Stimulated activated CD8-positive, alpha-beta memory T cell treated with anti-CD3 and anti-CD28 coated beads, Interleukin-2, amount 100 ng/mL, for 48 hours (primary cell): ENCODE measurements at regions not wholly inside any gene's neighbourhood (a gene's known extent, or its start where the extent isn't known, plus 50 kb on each side); places are given as distances from the start of the nearest gene placed in this dataset.

Experiments used
- DNase-seq, 2 donors: peaks; one replicate each; pipeline ENCODE4 v3.0.0-alpha.2; 2020; ENCODE audit warnings: low read depth in 2 of 2

DNA sequence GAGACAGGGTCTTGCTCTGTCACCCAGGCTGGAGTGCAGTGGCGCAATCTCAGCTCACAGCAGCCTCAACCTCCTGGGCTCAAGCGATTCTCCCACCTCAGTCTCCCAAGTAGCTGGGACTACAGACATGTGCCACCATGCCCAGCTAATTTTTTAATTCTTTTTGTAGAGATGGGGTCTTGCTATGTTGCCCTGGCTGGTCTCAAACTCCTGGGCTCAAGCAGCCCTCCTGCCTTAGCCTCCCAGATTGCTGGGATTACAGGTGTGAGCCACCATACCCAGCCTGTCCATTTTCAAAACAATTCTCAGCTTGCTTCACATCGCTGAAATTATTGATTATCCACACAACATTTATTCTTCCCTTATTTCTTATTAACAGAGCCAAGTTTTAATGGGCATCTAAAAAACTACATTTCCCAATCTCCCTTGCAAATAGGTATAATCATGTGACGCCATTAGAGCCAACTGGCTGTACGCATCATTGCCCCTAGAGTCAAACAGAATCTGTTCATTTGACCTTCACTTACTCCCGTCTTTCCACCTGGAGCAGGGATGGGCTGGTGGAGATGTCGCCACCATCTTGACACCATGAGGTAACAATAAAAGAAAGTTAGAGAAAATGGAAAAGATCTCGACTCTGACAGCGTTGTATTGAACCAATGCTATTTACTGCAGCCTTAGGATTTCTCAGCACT lies 148.0 kb upstream of the FOXF1 start:
- DNase-seq = no peak

DNA sequence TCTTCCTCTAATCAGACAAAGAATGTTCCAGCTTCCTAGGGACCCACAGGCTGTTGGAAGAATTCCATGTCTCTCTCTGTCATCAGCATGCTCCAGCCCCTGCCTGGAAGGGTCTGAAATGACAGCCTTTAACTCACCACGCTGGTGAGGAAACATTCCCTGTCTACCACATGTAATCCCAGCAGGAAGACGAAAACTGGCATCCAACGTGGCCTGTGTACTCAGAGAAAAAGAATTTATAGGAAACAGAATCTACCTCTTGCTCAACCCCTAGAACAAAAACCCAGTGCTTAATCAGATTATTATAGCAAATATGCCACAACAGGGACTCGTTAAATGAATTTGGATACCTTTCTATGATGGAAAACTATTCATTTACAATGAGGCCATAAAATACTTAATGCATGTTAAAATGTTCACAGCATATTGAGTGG lies 147.3 kb upstream of the FOXF1 start:
- no peak for DNase-seq

GRCh38 chr16:86363836-86364618 lies 146.3 kb upstream of the FOXF1 start:
- no peak for DNase-seq

DNA sequence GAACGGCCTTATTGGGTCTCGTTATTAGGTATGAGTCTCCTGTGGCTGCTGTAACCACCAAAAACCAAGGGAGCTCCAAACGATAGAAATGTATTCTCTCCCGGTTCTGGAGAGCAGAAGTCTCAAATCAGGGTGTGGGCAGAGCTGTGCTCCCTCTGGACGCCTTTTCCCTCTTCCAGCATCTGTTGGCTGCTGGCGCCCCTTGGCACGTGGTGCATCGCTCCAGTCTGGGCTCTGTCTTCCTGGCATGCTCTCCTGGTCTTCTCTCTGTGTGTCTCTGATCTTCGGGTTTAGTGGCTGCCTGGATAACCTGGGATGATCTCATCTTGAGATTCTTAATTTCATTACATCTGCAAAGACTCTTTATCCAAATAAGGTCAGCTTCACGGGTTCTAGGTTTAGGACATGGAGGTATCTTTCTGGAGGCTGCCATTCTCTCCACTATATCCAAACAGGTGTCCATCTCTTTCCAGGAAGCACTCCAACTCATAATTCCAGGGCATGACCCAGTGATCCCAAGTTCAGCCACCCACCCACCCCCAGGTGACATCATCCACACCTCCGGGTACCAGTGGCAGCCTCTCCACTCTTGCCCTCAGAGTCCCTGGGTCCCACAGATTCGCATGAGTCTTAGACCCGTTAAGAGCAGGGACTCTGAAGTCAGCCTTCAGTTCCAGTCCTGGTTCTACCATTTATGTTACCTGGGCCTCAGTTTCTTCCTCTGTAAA lies 145.5 kb upstream of the FOXF1 start:
- no peak for DNase-seq

DNA sequence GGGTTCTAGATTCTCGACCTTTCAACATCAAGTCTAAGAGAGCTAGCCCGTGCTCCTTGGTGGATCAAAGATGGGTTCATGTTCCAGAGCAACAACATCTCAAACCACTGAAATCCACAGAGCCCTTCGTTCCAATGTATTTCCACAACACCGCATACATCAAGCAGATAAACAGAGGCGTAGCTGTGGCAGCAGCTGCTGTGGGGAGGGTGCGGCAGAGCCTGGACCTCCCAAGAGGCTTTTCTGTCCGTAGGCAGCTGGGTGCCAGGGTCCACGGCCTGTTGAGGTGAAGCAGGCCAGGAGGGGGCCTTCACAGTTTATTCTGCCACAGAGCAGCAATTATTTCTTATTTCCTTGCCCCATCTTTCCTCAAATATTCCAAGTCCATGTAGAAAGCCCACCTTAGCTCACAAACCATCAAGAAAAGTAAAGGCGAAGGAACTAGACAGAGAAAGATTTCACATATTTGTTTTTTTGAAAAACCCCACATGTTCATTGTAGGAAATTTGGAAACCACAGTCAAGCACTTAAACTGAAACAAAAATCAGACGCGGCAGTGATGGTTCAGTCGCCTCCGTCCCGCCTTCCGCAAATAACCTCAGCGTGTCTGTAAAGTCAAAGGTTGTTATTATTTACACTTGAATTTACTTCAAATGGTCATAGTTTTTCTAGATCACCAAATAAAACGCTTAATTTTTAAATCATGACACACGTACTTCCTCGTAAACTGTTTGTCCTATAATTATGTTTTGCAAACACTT lies 144.6 kb upstream of the FOXF1 start:
- no peak for DNase-seq

GRCh38 chr16:86366481-86366880 lies 143.8 kb upstream of the FOXF1 start:
- no peak for DNase-seq

GRCh38 chr16:86367291-86368072 lies 142.8 kb upstream of the FOXF1 start:
- DNase-seq = no peak

DNA sequence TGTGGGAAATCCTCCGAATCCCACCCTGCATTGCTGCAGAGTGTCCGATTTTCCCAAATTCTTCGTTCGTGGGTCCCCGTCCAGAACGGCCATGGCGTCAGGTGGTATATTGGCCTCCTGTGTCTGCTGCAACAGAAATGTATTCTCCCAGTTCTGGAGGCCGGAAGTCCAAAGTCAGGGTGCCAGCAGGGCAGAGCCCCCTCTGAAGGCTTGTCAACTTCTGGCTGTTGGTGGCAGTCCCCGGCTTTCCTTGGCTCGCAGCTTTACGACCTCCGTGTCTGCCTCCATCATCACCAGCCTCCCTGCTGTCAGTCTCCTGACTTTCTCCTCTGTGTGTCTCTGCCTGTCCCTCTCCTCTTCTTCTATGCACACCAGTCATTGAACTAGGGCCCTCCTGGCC lies 142.1 kb upstream of the FOXF1 start:
- no peak for DNase-seq

- no peak for DNase-seq
Observed at GRCh38 chr16:86370062-86370461, 140.3 kb upstream of the FOXF1 start.

GRCh38 chr16:86371083-86371803 lies 139.1 kb upstream of the FOXF1 start:
- DNase-seq = no peak

DNA sequence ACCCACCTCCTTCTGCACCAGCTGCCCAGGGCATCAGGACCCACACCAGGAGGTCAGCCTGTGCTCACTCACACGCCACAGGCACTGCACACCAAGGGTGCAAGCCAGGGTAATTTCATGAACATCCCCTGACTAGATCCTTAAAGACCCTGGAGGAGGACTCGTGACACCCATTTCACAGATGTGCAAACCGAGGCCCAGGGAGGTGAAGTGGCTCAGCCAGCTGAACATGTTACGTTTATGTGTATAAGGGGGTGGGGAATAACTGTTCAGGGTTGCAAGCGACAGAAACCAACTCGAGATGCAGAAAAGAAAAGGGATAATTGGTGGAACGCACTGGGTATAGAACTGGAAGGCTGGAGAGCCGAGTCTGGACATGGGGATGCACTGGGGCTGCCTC lies 138.1 kb upstream of the FOXF1 start:
- no peak for DNase-seq

DNA sequence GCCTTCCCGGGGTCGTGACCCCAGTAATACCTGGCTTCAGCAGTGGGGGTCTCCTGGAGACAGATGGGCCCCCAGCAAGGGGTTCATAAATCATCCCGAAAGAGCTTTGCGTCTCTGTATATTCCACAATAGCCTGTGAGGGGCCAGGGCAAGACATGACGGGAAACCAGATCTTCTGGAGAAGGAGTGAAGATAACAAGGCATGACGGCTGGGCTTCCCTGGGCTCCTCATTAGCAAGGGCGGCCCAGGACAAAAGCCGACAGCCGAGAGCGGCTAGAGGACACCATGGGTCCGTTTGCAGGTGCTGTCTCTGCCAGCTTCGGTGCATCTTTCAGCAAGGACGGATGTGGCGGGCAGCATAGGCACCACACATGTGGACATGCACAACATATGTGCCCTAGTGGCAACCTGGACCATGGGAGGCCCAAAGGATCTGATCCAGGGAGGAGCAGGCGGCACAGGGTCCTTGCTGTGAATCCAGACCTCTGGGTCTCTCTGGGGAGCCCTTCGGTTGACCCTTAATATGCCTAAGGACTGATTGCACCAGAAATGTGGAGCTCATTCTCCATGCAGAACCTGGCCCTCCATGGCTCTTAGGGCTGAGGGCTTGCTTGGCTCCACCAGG lies 136.9 kb upstream of the FOXF1 start:
- no peak for DNase-seq

DNA sequence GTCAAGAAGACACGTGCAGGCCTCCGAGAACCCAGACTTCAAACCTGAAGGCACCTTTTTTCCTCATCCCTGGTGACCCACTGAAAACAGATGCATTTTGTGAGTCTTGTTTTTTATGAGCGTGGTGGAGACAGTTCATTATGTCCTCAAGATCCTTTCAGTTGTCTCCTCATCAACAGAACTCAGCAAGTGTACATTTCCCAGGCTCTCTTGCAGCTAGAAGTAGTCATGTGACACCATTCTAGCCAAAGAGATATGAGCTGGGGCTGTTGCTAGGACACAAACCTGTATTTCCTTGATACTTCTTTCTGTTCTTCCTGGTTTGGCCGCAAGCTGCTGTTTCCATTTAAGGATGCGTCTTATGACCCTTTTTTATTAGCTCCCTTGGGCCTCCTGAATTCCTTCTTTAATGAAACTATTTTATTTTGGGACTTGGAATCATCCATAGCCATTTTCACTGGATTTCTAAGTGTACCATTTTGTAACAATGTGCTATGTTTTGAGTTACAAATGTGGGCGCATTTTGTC lies 135.7 kb upstream of the FOXF1 start:
- no peak for DNase-seq

GRCh38 chr16:86375364-86375763 lies 135.0 kb upstream of the FOXF1 start:
- no peak for DNase-seq

DNA sequence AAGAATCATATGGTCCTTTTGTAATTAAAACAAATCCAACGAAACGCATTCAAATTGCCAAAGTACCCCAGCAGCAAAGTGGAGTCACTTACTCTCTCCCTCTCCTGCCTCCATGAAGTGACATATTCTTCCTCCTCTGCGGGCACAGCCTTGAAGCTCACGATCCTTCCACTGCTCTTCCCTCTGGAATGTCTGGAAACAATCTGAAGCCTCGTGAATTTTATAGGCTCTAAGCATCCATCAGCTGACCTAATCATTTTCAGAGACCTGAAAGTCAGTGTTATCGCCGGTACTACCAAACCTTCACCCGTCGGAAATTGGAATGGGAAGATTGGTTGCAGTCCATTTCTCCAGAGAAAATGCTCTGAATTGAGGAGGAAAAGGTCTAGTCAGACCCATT lies 134.5 kb upstream of the FOXF1 start:
- DNase-seq = no peak

DNA sequence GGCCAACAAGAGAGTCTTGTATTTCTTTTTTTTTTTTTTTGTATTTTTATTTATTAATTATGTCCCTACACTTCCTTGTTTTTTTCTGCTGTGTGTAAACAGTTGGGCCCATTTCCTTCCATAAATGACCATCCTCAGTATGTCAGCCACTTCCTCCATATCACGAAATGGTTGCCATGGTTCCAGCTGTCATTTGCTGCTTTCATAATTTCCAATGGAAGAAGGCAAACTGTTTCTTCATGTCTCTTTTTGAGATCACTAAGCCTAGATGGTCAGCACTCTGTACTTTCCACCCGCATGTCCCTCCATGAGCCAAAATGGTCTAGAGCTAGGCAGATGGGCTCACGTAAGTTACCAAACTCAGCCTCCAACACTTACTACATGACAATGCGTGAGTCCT lies 133.5 kb upstream of the FOXF1 start:
- DNase-seq = no peak

DNA sequence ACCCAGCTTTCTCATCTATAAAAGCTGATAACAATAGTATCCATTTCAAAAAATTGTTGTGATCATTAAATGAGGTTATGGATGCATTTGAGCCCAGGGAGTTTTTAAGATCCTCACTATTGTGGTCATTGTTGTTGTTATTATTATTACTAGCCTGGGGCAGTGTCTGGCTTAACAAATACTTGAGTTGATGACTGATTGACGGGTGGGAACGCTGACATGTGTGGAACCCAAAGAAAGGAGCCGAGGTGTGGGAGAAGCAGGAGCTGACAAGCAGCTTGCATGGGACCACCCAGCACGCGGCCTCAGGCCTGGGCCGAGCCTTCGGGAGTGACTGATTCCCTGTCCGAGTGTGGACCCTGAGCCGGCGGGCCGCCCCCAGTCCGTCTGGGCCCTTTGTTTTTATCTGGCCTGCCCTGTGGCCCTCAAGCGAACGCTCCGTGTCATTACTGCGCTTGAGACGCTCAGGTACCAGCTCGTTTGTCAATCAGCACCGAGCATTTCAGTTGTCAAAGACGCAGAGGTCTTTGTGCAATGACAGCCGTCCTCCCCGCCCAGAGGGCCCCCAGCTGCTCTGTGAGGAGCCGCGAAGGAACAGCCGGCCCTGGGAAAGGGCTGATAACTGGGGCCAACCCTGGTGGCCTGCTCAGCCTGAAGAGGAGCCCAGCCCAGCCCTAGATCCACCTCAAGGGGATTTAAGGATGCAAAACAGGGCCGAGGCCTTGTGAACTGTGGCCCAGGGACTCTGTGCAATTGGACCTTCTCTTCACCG lies 132.9 kb upstream of the FOXF1 start:
- DNase-seq = no peak

- DNase-seq = no peak
Observed at GRCh38 chr16:86378128-86378527, 132.2 kb upstream of the FOXF1 start.
